Peyer's patch (tissue), 4 donors: ENCODE measurements at regions not wholly inside any gene's neighbourhood (a gene's known extent, or its start where the extent isn't known, plus 50 kb on each side); places are given as distances from the start of the nearest gene placed in this dataset.

ENCODE experiments used
- CTCF ChIP-seq, 6 experiments: fragments of 450-650 bp in 4 of 6; fragments of 200-600 bp in 2 of 6; sonication (generic) in 1 of 6; IDR thresholded peaks; one replicate each; pipeline ENCODE4 v1.5.1; 2017 to 2019; ENCODE audit warnings: antibody characterized with exemption in 6 of 6, mild to moderate bottlenecking in 3 of 6, moderate library complexity in 1 of 6
- POLR2A ChIP-seq, 2 donors: fragments of 450-650 bp; IDR thresholded peaks; one replicate each; pipeline ENCODE4 v1.5.1; 2017; ENCODE audit warnings: antibody characterized with exemption in 2 of 2, mild to moderate bottlenecking in 2 of 2, moderate library complexity in 2 of 2

DNA sequence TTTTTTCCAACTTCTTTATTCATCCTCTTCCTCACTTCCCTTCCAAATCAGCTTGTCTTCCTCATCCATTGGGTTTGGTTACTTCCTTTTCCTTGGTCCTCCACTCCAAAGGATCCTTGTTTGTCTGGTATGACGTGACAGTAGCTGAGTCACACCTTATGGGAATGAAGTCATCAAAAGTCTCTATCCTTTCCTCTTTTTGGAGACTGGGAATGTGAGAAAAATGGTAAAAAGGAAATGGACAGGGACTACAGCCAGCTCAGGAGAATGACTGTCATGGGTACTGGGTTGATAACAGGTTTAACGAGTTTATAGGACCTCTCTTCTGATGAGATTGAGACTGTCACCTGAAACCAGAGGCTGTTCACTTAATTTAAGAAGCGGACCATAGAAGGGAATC, 76.2 kb upstream of the MYO10 start:
- TF ChIP-seq CTCF (IDR thresholded peaks at IDR 0.05) (no peak), POLR2A (IDR thresholded peaks at IDR 0.05) (no peak)
